Spleen (tissue), 11 donors: ENCODE measurements at regions not wholly inside any gene's neighbourhood (a gene's known extent, or its start where the extent isn't known, plus 50 kb on each side); places are given as distances from the start of the nearest gene placed in this dataset.

Source experiments
- DNase-seq: peaks from one replicate; pipeline ENCODE4 v3.0.0-alpha.2; 2020
- H3K27ac ChIP-seq, 8 donors: fragments of 200-600 bp; sonication (generic) in 7 of 8; 1 replicate in 4 of 8; 2 replicates in 4 of 8; pipeline versions ENCODE4 v1.5.0 to v1.8.0; 2016 to 2021; ENCODE audit warnings: inconsistent platforms in 4 of 8, mild to moderate bottlenecking in 4 of 8, moderate library complexity in 1 of 8
- H3K27me3 ChIP-seq, 7 donors: fragments of 200-600 bp; sonication (generic) in 6 of 7; replicated peaks in 1 of 7; 1 replicate in 4 of 7; 2 replicates in 3 of 7; pipeline versions ENCODE4 v1.5.0 to v1.8.0; 2016 to 2021; ENCODE audit warnings: inconsistent platforms in 3 of 7, mild to moderate bottlenecking in 1 of 7
- H3K36me3 ChIP-seq, 6 donors: fragments of 200-600 bp; sonication (generic) in 5 of 6; 1 replicate in 4 of 6; 2 replicates in 2 of 6; pipeline versions ENCODE4 v1.5.0 to v1.8.0; 2016 to 2021; ENCODE audit warnings: inconsistent platforms in 2 of 6
- H3K4me1 ChIP-seq, 6 donors: fragments of 200-600 bp; sonication (generic) in 5 of 6; 1 replicate in 3 of 6; 2 replicates in 3 of 6; pipeline versions ENCODE4 v1.5.0 to v1.8.0; 2016 to 2021; ENCODE audit warnings: inconsistent platforms in 3 of 6
- H3K4me3 ChIP-seq, 8 donors: fragments of 200-600 bp; sonication (generic) in 7 of 8; 1 replicate in 4 of 8; 2 replicates in 4 of 8; pipeline versions ENCODE4 v1.5.0 to v1.8.0; 2016 to 2021; ENCODE audit warnings: inconsistent platforms in 4 of 8, mild to moderate bottlenecking in 4 of 8, moderate library complexity in 2 of 8
- H3K9me3 ChIP-seq, 8 donors: fragments of 200-600 bp; sonication (generic) in 7 of 8; 1 replicate in 4 of 8; 2 replicates in 4 of 8; pipeline versions ENCODE4 v1.5.0 to v1.8.0; 2016 to 2021; ENCODE audit warnings: inconsistent platforms in 4 of 8
- CTCF ChIP-seq, 11 experiments: fragments of 200-600 bp in 7 of 11; fragments of 450-650 bp in 4 of 11; sonication (generic) in 4 of 11; IDR thresholded peaks in 8 of 11; conservative IDR thresholded peaks in 3 of 11; 1 replicate in 7 of 11; 2 replicates in 4 of 11; pipeline versions ENCODE4 v1.4.0 to v1.8.0; 2016 to 2021; ENCODE audit warnings: antibody characterized with exemption in 11 of 11, inconsistent platforms in 4 of 11, mild to moderate bottlenecking in 1 of 11
- POLR2A ChIP-seq, 3 donors: fragments of 450-650 bp; IDR thresholded peaks; one replicate each; pipeline ENCODE4 v1.5.1; 2017; ENCODE audit warnings: antibody characterized with exemption in 3 of 3, mild to moderate bottlenecking in 1 of 3
- POLR2AphosphoS5 ChIP-seq, 3 donors: sonication (generic); formaldehyde crosslinking; IDR thresholded peaks; one replicate each; pipeline ENCODE4 v1.5.1; 2017; ENCODE audit warnings: antibody characterized with exemption in 3 of 3
- WGBS, 5 donors: extraction: QIAGEN DNeasy Blood & Tissue Kit in 3 of 5; methylation state at CpG; one replicate each; pipeline versions ENCODE4 v1.1.5 to v1.1.7; 2013 to 2018; 5-methylcytosine and 5-hydroxymethylcytosine counted together
- intact Hi-C: fragments of 100-400 bp; cut with DNase I; formaldehyde crosslinking; loops from one replicate; pipeline ENCODE4 v1.15.0; 2023; ENCODE audit warnings: low total_unique reads
- donor health status: healthy with polysubstance abuse.
- donor health status: DM: no; HTN: no; CAD: no; lungs with moderate emphysema.
- donor health status: DM: no; HTN: no; CAD: no.
- donor health status: Bipolar disorder and iron deficiency.
- donor health status: healthy.
- donor health status: DM: no; HTN: no; CAD: no.
- donor health status: DM: yes; HTN: yes; CAD: no.

GRCh38 chr15:53247041-53247708, 457.0 kb upstream of the ONECUT1 start:
- TF ChIP-seq CTCF (IDR thresholded peaks at IDR 0.05 in 8 of 11, conservative IDR thresholded peaks at IDR 0.05 in 3 of 11) (no peak), POLR2AphosphoS5 (IDR thresholded peaks at IDR 0.05) (no peak), POLR2A (IDR thresholded peaks at IDR 0.05) (no peak)
- no peaks in the 10 kb centered on the region for H3K4me1 ChIP-seq
- intact Hi-C loops, result no loop called here
- H3K9me3 ChIP-seq, result no peaks in the 10 kb centered on the region
- no peak for DNase-seq
- H3K36me3 ChIP-seq, result no peaks in the 10 kb centered on the region
- H3K4me3 ChIP-seq, result no peak overlapping the region
- H3K27me3 ChIP-seq, result no peaks in the 10 kb centered on the region
- H3K27ac ChIP-seq, result no peak overlapping the region
- 67 to 81% (median 75%) methylated on average over 2 of the region's 2 CpGs for WGBS, 5 donors

- Histone ChIP-seq H3K9me3 (no peaks in the 10 kb centered on the region), H3K36me3 (no peaks in the 10 kb centered on the region), H3K27ac (no peak overlapping the region), H3K4me3 (no peak overlapping the region), H3K27me3 (no peaks in the 10 kb centered on the region), H3K4me1 (no peaks in the 10 kb centered on the region)
- TF ChIP-seq POLR2A (IDR thresholded peaks at IDR 0.05) (no peak), POLR2AphosphoS5 (IDR thresholded peaks at IDR 0.05) (no peak), CTCF (IDR thresholded peaks at IDR 0.05 in 8 of 11, conservative IDR thresholded peaks at IDR 0.05 in 3 of 11) (no peak)
- WGBS, 5 donors, result 75 to 100% (median 88%) methylated on average over 1 of the region's 1 CpG
- intact Hi-C loops, result no loop called here
- no peak for DNase-seq
Observed at GRCh38 chr15:53246404-53246803, 456.3 kb upstream of the ONECUT1 start.

- no peaks in the 10 kb centered on the region for H3K36me3 ChIP-seq
- intact Hi-C loops, result no loop called here
- H3K4me1 ChIP-seq, result no peaks in the 10 kb centered on the region
- no peak overlapping the region for H3K4me3 ChIP-seq
- WGBS, 5 donors, result 29 to 50% (median 41%) methylated on average over 2 of the region's 2 CpGs
- TF ChIP-seq POLR2A (IDR thresholded peaks at IDR 0.05), result no peak
- no peak for TF ChIP-seq CTCF (IDR thresholded peaks at IDR 0.05 in 8 of 11, conservative IDR thresholded peaks at IDR 0.05 in 3 of 11)
- no peak for TF ChIP-seq POLR2AphosphoS5 (IDR thresholded peaks at IDR 0.05)
- no peaks in the 10 kb centered on the region for H3K27me3 ChIP-seq
- H3K27ac ChIP-seq, result no peak overlapping the region
- H3K9me3 ChIP-seq, result no peaks in the 10 kb centered on the region
- no peak for DNase-seq
Observed at GRCh38 chr15:53233801-53234200, 443.7 kb upstream of the ONECUT1 start.

- WGBS, 5 donors, result 47 to 84% (median 56%) methylated on average over 1 of the region's 1 CpG
- H3K9me3 ChIP-seq, result no peaks in the 10 kb centered on the region
- H3K4me1 ChIP-seq, result no peaks in the 10 kb centered on the region
- intact Hi-C loops, result no loop called here
- H3K27me3 ChIP-seq, result no peaks in the 10 kb centered on the region
- H3K36me3 ChIP-seq, result no peaks in the 10 kb centered on the region
- TF ChIP-seq POLR2A (IDR thresholded peaks at IDR 0.05) (no peak), CTCF (IDR thresholded peaks at IDR 0.05 in 8 of 11, conservative IDR thresholded peaks at IDR 0.05 in 3 of 11) (no peak), POLR2AphosphoS5 (IDR thresholded peaks at IDR 0.05) (no peak)
- no peak overlapping the region for H3K4me3 ChIP-seq
- H3K27ac ChIP-seq, result no peak overlapping the region
- DNase-seq, result no peak
Observed at GRCh38 chr15:53230473-53230872, 440.3 kb upstream of the ONECUT1 start.
